SJCRH30 (cell line): ENCODE measurements at regions not wholly inside any gene's neighbourhood (a gene's known extent, or its start where the extent isn't known, plus 50 kb on each side); places are given as distances from the start of the nearest gene placed in this dataset.

ENCODE experiments used
- DNase-seq, 2 experiments: peaks; one replicate each; pipeline ENCODE4 v3.0.0-alpha.2; 2015 to 2020
- H3K27ac ChIP-seq: fragments of 250-450 bp; sonication (Bioruptor Pico); 2 replicates; pipeline ENCODE4 v1.5.1; 2020; ENCODE audit warnings: mild to moderate bottlenecking, moderate library complexity
- H3K27me3 ChIP-seq: fragments of 250-450 bp; sonication (Bioruptor Pico); 2 replicates; pipeline ENCODE4 v1.5.1; 2020; ENCODE audit warnings: mild to moderate bottlenecking, moderate library complexity
- H3K36me3 ChIP-seq: fragments of 250-450 bp; sonication (Bioruptor Pico); 2 replicates; pipeline ENCODE4 v1.5.1; 2020; ENCODE audit warnings: mild to moderate bottlenecking, moderate library complexity
- H3K4me1 ChIP-seq: fragments of 250-450 bp; sonication (Bioruptor Pico); 2 replicates; pipeline ENCODE4 v1.5.1; 2020; ENCODE audit warnings: mild to moderate bottlenecking, moderate library complexity
- H3K4me3 ChIP-seq: fragments of 250-450 bp; sonication (Bioruptor Pico); 2 replicates; pipeline ENCODE4 v1.5.1; 2020; ENCODE audit warnings: mild to moderate bottlenecking, moderate library complexity
- H3K9me3 ChIP-seq: fragments of 250-450 bp; sonication (Bioruptor Pico); replicated peaks from 2 replicates; pipeline ENCODE4 v1.5.1; 2020; ENCODE audit warnings: mild to moderate bottlenecking, moderate library complexity

GRCh38 chr12:59007620-59008019 lies 87.3 kb upstream of the LRIG3 start:
- H3K36me3 ChIP-seq = no peaks in the 10 kb centered on the region
- no peak overlapping the region for H3K4me3 ChIP-seq
- no peaks in the 10 kb centered on the region for H3K9me3 ChIP-seq
- H3K27ac ChIP-seq = no peak overlapping the region
- no peak for DNase-seq
- H3K27me3 ChIP-seq = no peaks in the 10 kb centered on the region
- H3K4me1 ChIP-seq = peaks cover 6% of the 10 kb centered on the region; the same call in 1 of the 2 replicates

- Histone ChIP-seq H3K27me3 (no peaks in the 10 kb centered on the region), H3K4me1 (peaks cover 6% of the 10 kb centered on the region; the same call in 1 of the 2 replicates), H3K27ac (no peak overlapping the region), H3K36me3 (no peaks in the 10 kb centered on the region), H3K4me3 (no peak overlapping the region), H3K9me3 (no peaks in the 10 kb centered on the region)
- no peak for DNase-seq
Observed at GRCh38 chr12:59005193-59005955, 85.1 kb upstream of the LRIG3 start.

- no peak overlapping the region for H3K4me3 ChIP-seq
- no peaks in the 10 kb centered on the region for H3K9me3 ChIP-seq
- H3K36me3 ChIP-seq = no peaks in the 10 kb centered on the region
- DNase-seq = peak in 1 of 2 experiments; percentile 20
- H3K27me3 ChIP-seq = no peaks in the 10 kb centered on the region
- H3K27ac ChIP-seq = peak overlapping the region; percentile 27
- peaks cover 6% of the 10 kb centered on the region; the same call in 1 of the 2 replicates for H3K4me1 ChIP-seq
Observed at GRCh38 chr12:59004456-59004855, 84.2 kb upstream of the LRIG3 start.

GRCh38 chr12:58995666-58996363 lies 75.5 kb upstream of the LRIG3 start:
- no peak for DNase-seq
- Histone ChIP-seq H3K4me1 (no peaks in the 10 kb centered on the region), H3K27me3 (no peaks in the 10 kb centered on the region), H3K27ac (no peak overlapping the region), H3K4me3 (no peak overlapping the region), H3K36me3 (no peaks in the 10 kb centered on the region), H3K9me3 (no peaks in the 10 kb centered on the region)

DNA sequence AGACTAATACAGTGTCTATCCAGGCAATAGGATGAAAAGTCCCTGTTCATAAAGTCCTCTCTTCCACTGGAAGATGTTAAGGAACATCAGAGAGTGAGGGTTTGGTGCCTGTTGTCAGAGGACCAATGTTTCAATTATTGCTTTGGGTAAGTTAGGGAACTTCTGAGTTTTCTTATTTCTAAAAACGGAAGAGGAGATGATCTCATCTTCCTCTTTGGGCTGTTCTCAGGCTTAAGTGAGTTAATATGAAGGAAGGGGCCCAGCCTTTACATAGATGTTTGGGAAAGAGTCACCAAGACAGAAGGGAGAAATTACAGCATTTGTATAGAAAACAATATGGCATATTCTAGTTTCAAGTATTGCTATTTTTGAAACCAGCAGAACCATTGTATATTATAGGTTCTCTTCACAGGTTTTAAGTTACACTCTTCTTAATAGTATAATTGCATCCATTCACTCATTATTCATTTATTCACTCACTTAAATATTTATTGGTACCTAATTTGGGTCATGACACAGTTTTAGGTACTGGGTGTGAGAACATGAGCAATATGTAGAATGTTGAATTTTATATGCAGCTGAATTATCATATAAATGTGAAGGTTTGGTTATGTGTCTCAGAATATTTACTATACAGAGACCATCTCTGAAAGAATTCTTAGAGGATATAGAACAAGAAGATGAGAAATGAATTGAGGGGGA lies 68.5 kb upstream of the LRIG3 start:
- H3K27ac ChIP-seq = no peak overlapping the region
- H3K36me3 ChIP-seq = no peaks in the 10 kb centered on the region
- peaks cover 5% of the 10 kb centered on the region for H3K4me1 ChIP-seq
- peaks cover 14% of the 10 kb centered on the region for H3K9me3 ChIP-seq
- no peaks in the 10 kb centered on the region for H3K27me3 ChIP-seq
- DNase-seq = no peak
- no peak overlapping the region for H3K4me3 ChIP-seq

GRCh38 chr12:58981961-58982360 lies 61.7 kb upstream of the LRIG3 start:
- no peaks in the 10 kb centered on the region for H3K27me3 ChIP-seq
- peaks cover 45% of the 10 kb centered on the region for H3K4me1 ChIP-seq
- H3K4me3 ChIP-seq = no peak overlapping the region
- peak overlapping the region; percentile 99 for H3K27ac ChIP-seq
- no peaks in the 10 kb centered on the region for H3K36me3 ChIP-seq
- DNase-seq = peak; percentile 74 to 98
- no peaks in the 10 kb centered on the region for H3K9me3 ChIP-seq

DNA sequence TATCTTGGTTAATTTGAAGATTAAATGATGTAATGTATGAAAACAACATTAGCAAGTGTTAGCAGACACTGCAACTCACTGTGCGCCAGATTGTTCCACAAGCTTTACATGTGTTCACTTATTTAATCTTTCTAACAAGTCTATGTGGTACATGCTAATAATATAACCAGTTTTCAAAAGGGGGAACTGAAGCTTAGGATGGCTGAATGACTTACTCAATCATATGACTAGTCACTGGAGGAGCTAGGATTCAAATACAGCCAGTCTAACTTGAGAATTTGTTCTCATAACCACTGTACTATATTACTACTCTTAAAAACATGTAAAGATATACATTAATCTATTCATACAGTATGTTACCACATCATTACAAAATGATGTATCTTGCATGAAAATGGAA lies 60.5 kb upstream of the LRIG3 start:
- no peak for DNase-seq
- Histone ChIP-seq H3K4me1 (peaks cover 51% of the 10 kb centered on the region), H3K27ac (peak overlapping the region; percentile 99), H3K9me3 (no peaks in the 10 kb centered on the region), H3K4me3 (no peak overlapping the region), H3K27me3 (no peaks in the 10 kb centered on the region), H3K36me3 (no peaks in the 10 kb centered on the region)

DNA sequence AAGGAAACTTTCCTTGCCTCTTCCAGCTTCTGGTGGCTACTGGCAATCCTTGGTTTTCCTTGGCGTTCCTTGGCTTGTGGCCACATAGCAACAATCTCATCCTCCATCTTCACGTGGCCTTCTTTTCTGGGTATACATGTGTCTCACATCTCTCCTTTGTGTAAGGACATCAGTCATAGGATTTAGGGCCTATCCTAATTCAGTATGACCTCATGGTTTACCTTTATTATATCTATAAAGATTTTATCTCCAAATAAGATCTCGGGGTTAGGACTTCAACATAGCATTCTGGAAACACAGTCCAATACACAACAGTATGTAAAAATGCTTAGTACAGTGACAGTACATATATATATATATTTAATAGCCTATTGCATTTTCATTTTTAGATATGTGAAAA lies 58.4 kb upstream of the LRIG3 start:
- Histone ChIP-seq H3K9me3 (no peaks in the 10 kb centered on the region; the same call in 1 of the 2 replicates), H3K36me3 (no peaks in the 10 kb centered on the region), H3K4me3 (no peak overlapping the region), H3K27me3 (no peaks in the 10 kb centered on the region), H3K27ac (no peak overlapping the region), H3K4me1 (peaks cover 47% of the 10 kb centered on the region)
- DNase-seq = no peak

DNA sequence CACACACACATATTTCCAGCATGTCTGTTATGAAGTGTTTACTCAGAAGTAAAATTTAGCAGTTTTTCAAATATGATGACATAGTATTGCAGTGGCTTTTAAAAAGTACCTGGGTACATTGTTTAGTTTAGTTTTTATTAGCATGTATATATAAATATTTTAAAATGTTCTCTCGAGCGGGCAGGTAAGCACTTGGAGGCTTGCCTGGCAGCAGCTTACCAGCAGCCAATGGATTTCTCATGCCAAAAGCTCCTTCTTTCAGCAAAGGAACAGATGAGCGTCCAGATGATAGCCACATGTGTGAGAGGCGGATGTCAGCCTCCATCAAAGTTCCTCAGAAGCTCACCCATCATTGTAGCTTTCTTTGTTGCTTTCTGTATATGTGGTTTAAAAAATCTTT lies 57.2 kb upstream of the LRIG3 start:
- no peak for DNase-seq
- peaks cover 7% of the 10 kb centered on the region; the same call in 1 of the 2 replicates for H3K9me3 ChIP-seq
- H3K4me1 ChIP-seq = peaks cover 34% of the 10 kb centered on the region
- H3K36me3 ChIP-seq = no peaks in the 10 kb centered on the region
- H3K4me3 ChIP-seq = no peak overlapping the region
- H3K27ac ChIP-seq = no peak overlapping the region
- H3K27me3 ChIP-seq = no peaks in the 10 kb centered on the region

DNA sequence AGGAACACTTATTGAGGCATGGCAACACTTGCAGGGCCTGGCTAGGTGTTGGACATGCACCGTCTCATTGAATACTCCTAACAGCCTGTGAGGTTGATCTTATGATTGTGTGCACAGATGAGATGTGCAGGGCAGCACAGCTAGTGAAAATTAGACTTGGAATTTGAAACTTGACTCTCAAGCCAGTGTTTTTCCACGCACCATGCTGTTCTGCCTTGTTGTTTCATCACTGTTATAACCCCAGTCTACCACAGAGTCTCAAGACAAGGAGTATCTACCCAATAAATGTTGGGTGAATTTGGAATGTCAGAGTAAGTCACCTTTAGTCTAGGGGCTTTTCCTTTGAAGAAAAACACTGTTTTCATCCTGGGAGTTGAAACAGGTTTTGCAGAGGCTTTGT lies 55.8 kb upstream of the LRIG3 start:
- no peaks in the 10 kb centered on the region for H3K36me3 ChIP-seq
- no peak for DNase-seq
- H3K9me3 ChIP-seq = peaks cover 7% of the 10 kb centered on the region; the same call in 1 of the 2 replicates
- no peak overlapping the region for H3K27ac ChIP-seq
- H3K4me1 ChIP-seq = peaks cover 24% of the 10 kb centered on the region
- H3K4me3 ChIP-seq = no peak overlapping the region
- H3K27me3 ChIP-seq = no peaks in the 10 kb centered on the region
